ENCODE measurements at regions not wholly inside any gene's neighbourhood (a gene's known extent, or its start where the extent isn't known, plus 50 kb on each side); places are given as distances from the start of the nearest gene placed in this dataset.

DNA sequence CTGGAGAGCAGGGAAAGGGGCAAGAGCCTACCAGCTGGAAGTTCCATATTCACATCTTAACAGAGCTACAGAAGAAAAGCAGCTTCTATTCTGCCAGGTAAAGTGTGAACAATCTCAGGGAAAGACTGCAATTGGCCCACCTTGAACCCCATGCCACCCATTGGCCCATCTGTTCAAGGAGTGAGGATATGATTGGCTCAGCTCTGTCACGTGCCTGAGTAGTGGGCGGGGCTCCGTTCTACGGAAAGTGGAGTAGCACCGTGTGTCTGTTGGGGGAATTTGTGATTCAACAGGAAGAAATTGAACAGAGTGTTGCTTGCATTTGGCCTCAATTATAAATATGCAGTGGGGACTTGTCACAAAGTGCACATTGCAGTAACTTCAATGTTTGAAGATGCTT lies 81.8 kb downstream of the MINAR1 start:
- H4K5ac ChIP-seq (ENCODE audit: insufficient read length, low read depth, low read length), result no peak overlapping the region
- H3K27ac ChIP-seq (ENCODE audit: insufficient read length, low read depth, low read length), result no peak overlapping the region
- no peak overlapping the region for H3K4ac ChIP-seq (ENCODE audit: low read depth, low read length)
- Mint-ChIP-seq H3K27me3 (ENCODE audit: low read depth) (peaks cover 1% of the 10 kb centered on the region; the same call in 1 of the 2 replicates), H3K4me1 (peaks cover 0 to 7% of the 10 kb centered on the region in 2 experiments; a peak in 3 of 4 replicates), H3K9me3 (no peaks in the 10 kb centered on the region; a peak in 1 of 5 replicates), H3K27ac (no peak overlapping the region), H3K36me3 (ENCODE audit: insufficient read depth in 1 of 3, low read depth in 3 of 3) (no peaks in the 10 kb centered on the region), H3K4me3 (no peak overlapping the region)
- no peak overlapping the region for H3K14ac ChIP-seq (ENCODE audit: insufficient read depth, low read length)
- H2BK12ac ChIP-seq (ENCODE audit: insufficient read length, low read depth, low read length), result no peak overlapping the region
- H4K8ac ChIP-seq (replicated peaks; ENCODE audit: insufficient read length, low read depth, low read length), result no peak overlapping the region
- H4K91ac ChIP-seq (ENCODE audit: insufficient read length, low read depth, low read length), result no peak overlapping the region
- no peak overlapping the region for H2BK15ac ChIP-seq (ENCODE audit: low read depth, low read length)
- H3K27me3 ChIP-seq (ENCODE audit: insufficient read depth, low read length), result no peaks in the 10 kb centered on the region
- H3K4me1 ChIP-seq (ENCODE audit: insufficient read depth, low read length), result no peaks in the 10 kb centered on the region
- TF ChIP-seq, protein P1, sequence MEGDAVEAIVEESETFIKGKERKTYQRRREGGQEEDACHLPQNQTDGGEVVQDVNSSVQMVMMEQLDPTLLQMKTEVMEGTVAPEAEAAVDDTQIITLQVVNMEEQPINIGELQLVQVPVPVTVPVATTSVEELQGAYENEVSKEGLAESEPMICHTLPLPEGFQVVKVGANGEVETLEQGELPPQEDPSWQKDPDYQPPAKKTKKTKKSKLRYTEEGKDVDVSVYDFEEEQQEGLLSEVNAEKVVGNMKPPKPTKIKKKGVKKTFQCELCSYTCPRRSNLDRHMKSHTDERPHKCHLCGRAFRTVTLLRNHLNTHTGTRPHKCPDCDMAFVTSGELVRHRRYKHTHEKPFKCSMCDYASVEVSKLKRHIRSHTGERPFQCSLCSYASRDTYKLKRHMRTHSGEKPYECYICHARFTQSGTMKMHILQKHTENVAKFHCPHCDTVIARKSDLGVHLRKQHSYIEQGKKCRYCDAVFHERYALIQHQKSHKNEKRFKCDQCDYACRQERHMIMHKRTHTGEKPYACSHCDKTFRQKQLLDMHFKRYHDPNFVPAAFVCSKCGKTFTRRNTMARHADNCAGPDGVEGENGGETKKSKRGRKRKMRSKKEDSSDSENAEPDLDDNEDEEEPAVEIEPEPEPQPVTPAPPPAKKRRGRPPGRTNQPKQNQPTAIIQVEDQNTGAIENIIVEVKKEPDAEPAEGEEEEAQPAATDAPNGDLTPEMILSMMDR (conservative IDR thresholded peaks at IDR 0.05), result no peak
- no peaks in the 10 kb centered on the region for H4K20me1 ChIP-seq (ENCODE audit: control insufficient read depth, insufficient read depth, insufficient read length)
- H3K23ac ChIP-seq (ENCODE audit: insufficient read length, low read depth, low read length), result no peak overlapping the region
- H2BK120ac ChIP-seq (ENCODE audit: low read depth, low read length, poor library complexity, severe bottlenecking), result no peak overlapping the region
- H2AK5ac ChIP-seq (ENCODE audit: insufficient read length, low read length), result no peak overlapping the region
- no peaks in the 10 kb centered on the region for H3K9me3 ChIP-seq (ENCODE audit: control insufficient read depth, low read depth, low read length)
- H3K23me2 ChIP-seq (ENCODE audit: insufficient read length, low read depth, low read length, poor library complexity, severe bottlenecking), result no peaks in the 10 kb centered on the region
- no peak overlapping the region for H3K9ac ChIP-seq (ENCODE audit: extremely low read depth, insufficient read length, low read length)
- no CpG with 5 or more reads among the region's 5 CpGs for WGBS (ENCODE audit: extremely low coverage, insufficient read length, low lambda C conversion rate)
- no peak overlapping the region for H3K18ac ChIP-seq (ENCODE audit: insufficient read length, low read depth, low read length)
- no peak overlapping the region for H2BK20ac ChIP-seq (ENCODE audit: low read depth, low read length, poor library complexity, severe bottlenecking)
- H3K56ac ChIP-seq (ENCODE audit: insufficient read length, low read depth, low read length), result no peak overlapping the region
- H3K79me2 ChIP-seq (ENCODE audit: insufficient read depth, low read length), result no peaks in the 10 kb centered on the region
- H2AFZ ChIP-seq (ENCODE audit: low read length), result no peak overlapping the region
- no peak overlapping the region for H3K4me2 ChIP-seq (ENCODE audit: insufficient read depth, insufficient read length, low read length)
- H2BK5ac ChIP-seq (ENCODE audit: insufficient read length, low read length), result no peak overlapping the region
- DNase-seq, result no peak
- no peak overlapping the region for H3T11ph ChIP-seq (ENCODE audit: low read length)
- H3K79me1 ChIP-seq (ENCODE audit: insufficient read depth, low read depth, low read length, poor library complexity, severe bottlenecking), result no peaks in the 10 kb centered on the region
